Femur (tissue), 1 donor: ENCODE measurements at regions not wholly inside any gene's neighbourhood (a gene's known extent, or its start where the extent isn't known, plus 50 kb on each side); places are given as distances from the start of the nearest gene placed in this dataset.

Experiments
- DNase-seq: peaks from one replicate; pipeline ENCODE4 v3.0.0-alpha.2; 2017

GRCh38 chr5:2326601-2327000, 424.9 kb downstream of the IRX2 start:
- DNase-seq: peak; percentile 41

- DNase-seq: no peak
Measured at GRCh38 chr5:2324788-2325187, 426.7 kb downstream of the IRX2 start.

- DNase-seq: no peak
Measured at GRCh38 chr5:2320611-2321010, 430.9 kb downstream of the IRX2 start.

GRCh38 chr5:2317540-2317939, 433.9 kb downstream of the IRX2 start:
- no peak for DNase-seq

- DNase-seq: no peak
Measured at GRCh38 chr5:2311851-2312250, 429.1 kb upstream of the IRX4 start.

- DNase-seq: no peak
Measured at GRCh38 chr5:2310946-2311345, 428.2 kb upstream of the IRX4 start.

GRCh38 chr5:2307631-2308030, 424.9 kb upstream of the IRX4 start:
- DNase-seq: no peak

GRCh38 chr5:2306711-2307110, 424.0 kb upstream of the IRX4 start:
- no peak for DNase-seq

GRCh38 chr5:2303431-2304100, 420.8 kb upstream of the IRX4 start:
- peak; percentile 53 for DNase-seq

GRCh38 chr5:2302169-2302568, 419.4 kb upstream of the IRX4 start:
- no peak for DNase-seq

- DNase-seq: no peak
Measured at GRCh38 chr5:2300861-2301574, 418.3 kb upstream of the IRX4 start.

- DNase-seq: no peak
Measured at GRCh38 chr5:2300421-2300820, 417.7 kb upstream of the IRX4 start.

GRCh38 chr5:2299388-2300220, 416.9 kb upstream of the IRX4 start:
- DNase-seq: no peak

- peak; percentile 33 for DNase-seq
Measured at GRCh38 chr5:2298781-2299180, 416.1 kb upstream of the IRX4 start.

- no peak for DNase-seq
Measured at GRCh38 chr5:2297991-2298390, 415.3 kb upstream of the IRX4 start.

- DNase-seq: no peak
Measured at GRCh38 chr5:2295476-2295875, 412.8 kb upstream of the IRX4 start.

- DNase-seq: no peak
Measured at GRCh38 chr5:2293906-2294305, 411.2 kb upstream of the IRX4 start.

GRCh38 chr5:2291146-2291840, 408.6 kb upstream of the IRX4 start:
- DNase-seq: no peak

- DNase-seq: no peak
Measured at GRCh38 chr5:2289380-2289779, 406.7 kb upstream of the IRX4 start.

- no peak for DNase-seq
Measured at GRCh38 chr5:2288968-2289367, 406.2 kb upstream of the IRX4 start.

GRCh38 chr5:2288466-2288865, 405.7 kb upstream of the IRX4 start:
- DNase-seq: peak; percentile 36

GRCh38 chr5:2286250-2286649, 403.5 kb upstream of the IRX4 start:
- DNase-seq: no peak

- DNase-seq: no peak
Measured at GRCh38 chr5:2284678-2285077, 402.0 kb upstream of the IRX4 start.
